Calu3 (cell line): ENCODE measurements at regions not wholly inside any gene's neighbourhood (a gene's known extent, or its start where the extent isn't known, plus 50 kb on each side); places are given as distances from the start of the nearest gene placed in this dataset.

Experiments
- BruUV-seq: library from RNA; stranded (reverse); fragments of 400-500 nt; replicated peaks from 2 replicates; lab custom pipeline; 2021; lab: Mats Ljungman, UMichigan
- CTCF ChIA-PET: fragments of 300-600 bp; sonication (Branson Sonifier 250); formaldehyde crosslinking; loops from one replicate; lab custom pipeline; 2022; ENCODE audit warnings: antibody characterized with exemption; lab: Charles Lee
- DNase-seq: peaks from one replicate; pipeline ENCODE4 v3.0.0; 2022
- H3K27ac Mint-ChIP-seq: one replicate; pipeline ENCODE4 v1.8.0; 2022; ENCODE audit warnings: mixed read lengths; ENCODE audit not compliant: unreplicated experiment
- H3K27me3 Mint-ChIP-seq: one replicate; pipeline ENCODE4 v1.8.0; 2022; ENCODE audit warnings: mixed read lengths; ENCODE audit not compliant: unreplicated experiment
- H3K36me3 Mint-ChIP-seq: one replicate; pipeline ENCODE4 v1.8.0; 2022; ENCODE audit warnings: mild to moderate bottlenecking, moderate library complexity, mixed read lengths; ENCODE audit not compliant: insufficient read depth, unreplicated experiment
- H3K4me1 Mint-ChIP-seq: one replicate; pipeline ENCODE4 v1.8.0; 2022; ENCODE audit warnings: mild to moderate bottlenecking, low read depth, mixed read lengths; ENCODE audit not compliant: unreplicated experiment
- H3K4me3 Mint-ChIP-seq: one replicate; pipeline ENCODE4 v1.8.0; 2022; ENCODE audit warnings: mild to moderate bottlenecking, low read depth, moderate library complexity, mixed read lengths; ENCODE audit not compliant: unreplicated experiment
- H3K9me3 Mint-ChIP-seq: one replicate; pipeline ENCODE4 v1.8.0; 2022; ENCODE audit warnings: low read depth, mixed read lengths; ENCODE audit not compliant: unreplicated experiment
- CTCF ChIP-seq: fragments of 200-600 bp; IDR thresholded peaks from one replicate; pipeline ENCODE4 v1.8.0; 2022; ENCODE audit warnings: antibody characterized with exemption; ENCODE audit not compliant: unreplicated experiment
- intact Hi-C: fragments of 100-400 bp; cut with micrococcal nuclease; formaldehyde crosslinking; loops from one replicate; pipeline ENCODE4 v1.10.0; 2022; ENCODE audit not compliant: unreplicated experiment

- H3K4me3 Mint-ChIP-seq, result no peak overlapping the region
- intact Hi-C loops, result no loop called here
- H3K4me1 Mint-ChIP-seq, result no peaks in the 10 kb centered on the region
- H3K36me3 Mint-ChIP-seq, result no peaks in the 10 kb centered on the region
- no peak for TF ChIP-seq CTCF
- no peaks in the 10 kb centered on the region for H3K27me3 Mint-ChIP-seq
- DNase-seq, result no peak
- H3K27ac Mint-ChIP-seq, result no peak overlapping the region
- CTCF ChIA-PET, result no interaction called here
- no TSS peak for BruUV-seq
- no peaks in the 10 kb centered on the region for H3K9me3 Mint-ChIP-seq
These were observed 126.4 kb downstream of the TENT5C start for GRCh38 chr1:117732065-117732797.

- no peak for DNase-seq
- no peak for TF ChIP-seq CTCF
- no peaks in the 10 kb centered on the region for H3K4me1 Mint-ChIP-seq
- no peak overlapping the region for H3K4me3 Mint-ChIP-seq
- H3K27ac Mint-ChIP-seq, result no peak overlapping the region
- H3K27me3 Mint-ChIP-seq, result no peaks in the 10 kb centered on the region
- CTCF ChIA-PET, result no interaction called here
- intact Hi-C loops, result no loop called here
- BruUV-seq, result no TSS peak
- no peaks in the 10 kb centered on the region for H3K36me3 Mint-ChIP-seq
- H3K9me3 Mint-ChIP-seq, result no peaks in the 10 kb centered on the region
These were observed 127.1 kb downstream of the TENT5C start for GRCh38 chr1:117732956-117733355.

DNA sequence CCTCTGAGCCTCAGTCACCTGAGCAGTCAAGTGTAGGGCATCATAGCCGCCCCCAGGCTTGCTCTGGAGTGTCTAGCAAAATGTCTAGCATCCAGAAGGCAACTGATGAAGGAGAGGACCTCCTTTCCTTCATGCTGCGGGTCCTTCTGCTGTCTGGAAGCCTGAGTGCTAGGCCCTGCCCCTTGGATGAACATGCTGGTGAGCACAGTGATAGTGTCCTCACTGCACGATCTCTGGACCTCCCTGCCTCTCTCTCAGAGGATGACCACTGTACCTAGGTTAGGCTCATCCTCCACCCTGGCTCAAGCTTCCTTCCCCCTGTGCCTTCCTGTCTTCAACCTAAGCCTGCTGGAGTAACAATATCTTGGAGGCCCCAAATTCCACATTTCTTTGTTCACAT, 128.6 kb downstream of the TENT5C start:
- Mint-ChIP-seq H3K4me1 (no peaks in the 10 kb centered on the region), H3K4me3 (no peak overlapping the region), H3K36me3 (no peaks in the 10 kb centered on the region), H3K27ac (no peak overlapping the region), H3K9me3 (no peaks in the 10 kb centered on the region), H3K27me3 (no peaks in the 10 kb centered on the region)
- CTCF ChIA-PET, result no interaction called here
- DNase-seq, result no peak
- intact Hi-C loops, result no loop called here
- BruUV-seq, result no TSS peak
- no peak for TF ChIP-seq CTCF

GRCh38 chr1:117735045-117735992, 129.5 kb downstream of the TENT5C start:
- peak; percentile 27 for DNase-seq
- no peaks in the 10 kb centered on the region for H3K9me3 Mint-ChIP-seq
- peak overlapping the region; percentile 49 for H3K4me3 Mint-ChIP-seq
- CTCF ChIA-PET, result no interaction called here
- H3K4me1 Mint-ChIP-seq, result no peaks in the 10 kb centered on the region
- BruUV-seq, result no TSS peak
- no peak for TF ChIP-seq CTCF
- intact Hi-C loops, result no loop called here
- H3K36me3 Mint-ChIP-seq, result no peaks in the 10 kb centered on the region
- H3K27ac Mint-ChIP-seq, result peak overlapping the region; percentile 40
- no peaks in the 10 kb centered on the region for H3K27me3 Mint-ChIP-seq
